ENCODE measurements at regions not wholly inside any gene's neighbourhood (a gene's known extent, or its start where the extent isn't known, plus 50 kb on each side); places are given as distances from the start of the nearest gene placed in this dataset.

- Histone ChIP-seq H3K27ac (ENCODE audit: low read length) (no peak overlapping the region), H3K36me3 (ENCODE audit: control insufficient read depth in 1 of 2, insufficient read depth in 2 of 2, low read length in 2 of 2) (no peaks in the 10 kb centered on the region), H3K9me3 (ENCODE audit: control insufficient read depth in 1 of 2, low read length in 2 of 2) (peaks cover 0 to 10% of the 10 kb centered on the region in 2 donors), H3K27me3 (ENCODE audit: low read depth, low read length) (no peaks in the 10 kb centered on the region), H3K4me3 (ENCODE audit: low read depth in 1 of 2, low read length in 2 of 2) (no peak overlapping the region), H3K4me1 (ENCODE audit: control insufficient read depth in 1 of 2, insufficient read depth in 2 of 2, low read length in 2 of 2) (peaks cover 0 to 4% of the 10 kb centered on the region in 2 donors)
Measured at GRCh38 chr7:73966062-73966940, 61.7 kb upstream of the ELN start.

GRCh38 chr7:73966941-73967831 lies 60.8 kb upstream of the ELN start:
- H3K36me3 ChIP-seq (ENCODE audit: control insufficient read depth in 1 of 2, insufficient read depth in 2 of 2, low read length in 2 of 2) = no peaks in the 10 kb centered on the region
- H3K4me3 ChIP-seq (ENCODE audit: low read depth in 1 of 2, low read length in 2 of 2) = no peak overlapping the region
- peaks cover 0 to 4% of the 10 kb centered on the region in 2 donors for H3K4me1 ChIP-seq (ENCODE audit: control insufficient read depth in 1 of 2, insufficient read depth in 2 of 2, low read length in 2 of 2)
- H3K27ac ChIP-seq (ENCODE audit: low read length) = no peak overlapping the region
- peaks cover 0 to 10% of the 10 kb centered on the region in 2 donors for H3K9me3 ChIP-seq (ENCODE audit: control insufficient read depth in 1 of 2, low read length in 2 of 2)
- no peaks in the 10 kb centered on the region for H3K27me3 ChIP-seq (ENCODE audit: low read depth, low read length)

- no peak overlapping the region for H3K27ac ChIP-seq (ENCODE audit: low read length)
- peaks cover 0 to 4% of the 10 kb centered on the region in 2 donors for H3K4me1 ChIP-seq (ENCODE audit: control insufficient read depth in 1 of 2, insufficient read depth in 2 of 2, low read length in 2 of 2)
- no peaks in the 10 kb centered on the region for H3K27me3 ChIP-seq (ENCODE audit: low read depth, low read length)
- peaks cover 0 to 10% of the 10 kb centered on the region in 2 donors for H3K9me3 ChIP-seq (ENCODE audit: control insufficient read depth in 1 of 2, low read length in 2 of 2)
- no peak overlapping the region for H3K4me3 ChIP-seq (ENCODE audit: low read depth in 1 of 2, low read length in 2 of 2)
- no peaks in the 10 kb centered on the region for H3K36me3 ChIP-seq (ENCODE audit: control insufficient read depth in 1 of 2, insufficient read depth in 2 of 2, low read length in 2 of 2)
Measured at GRCh38 chr7:73967832-73968290, 60.1 kb upstream of the ELN start.

- H3K4me1 ChIP-seq (ENCODE audit: control insufficient read depth in 1 of 2, insufficient read depth in 2 of 2, low read length in 2 of 2) = peaks cover 0 to 4% of the 10 kb centered on the region in 2 donors
- H3K9me3 ChIP-seq (ENCODE audit: control insufficient read depth in 1 of 2, low read length in 2 of 2) = peaks cover 0 to 10% of the 10 kb centered on the region in 2 donors
- no peak overlapping the region for H3K27ac ChIP-seq (ENCODE audit: low read length)
- H3K4me3 ChIP-seq (ENCODE audit: low read depth in 1 of 2, low read length in 2 of 2) = no peak overlapping the region
- no peaks in the 10 kb centered on the region for H3K27me3 ChIP-seq (ENCODE audit: low read depth, low read length)
- H3K36me3 ChIP-seq (ENCODE audit: control insufficient read depth in 1 of 2, insufficient read depth in 2 of 2, low read length in 2 of 2) = no peaks in the 10 kb centered on the region
Measured at GRCh38 chr7:73968487-73968886, 59.5 kb upstream of the ELN start.

- Histone ChIP-seq H3K9me3 (ENCODE audit: control insufficient read depth in 1 of 2, low read length in 2 of 2) (no peaks in the 10 kb centered on the region), H3K4me3 (ENCODE audit: low read depth in 1 of 2, low read length in 2 of 2) (no peak overlapping the region)
Measured at GRCh38 chr7:73969991-73970390, 58.0 kb upstream of the ELN start.

GRCh38 chr7:73970801-73971229 lies 57.2 kb upstream of the ELN start:
- no peaks in the 10 kb centered on the region for H3K36me3 ChIP-seq (ENCODE audit: control insufficient read depth in 1 of 2, insufficient read depth in 2 of 2, low read length in 2 of 2)
- no peak overlapping the region for H3K27ac ChIP-seq (ENCODE audit: low read length)
- H3K9me3 ChIP-seq (ENCODE audit: control insufficient read depth in 1 of 2, low read length in 2 of 2) = no peaks in the 10 kb centered on the region
- no peak overlapping the region for H3K4me3 ChIP-seq (ENCODE audit: low read depth in 1 of 2, low read length in 2 of 2)
- no peaks in the 10 kb centered on the region for H3K27me3 ChIP-seq (ENCODE audit: low read depth, low read length)
- peaks cover 0 to 10% of the 10 kb centered on the region in 2 donors for H3K4me1 ChIP-seq (ENCODE audit: control insufficient read depth in 1 of 2, insufficient read depth in 2 of 2, low read length in 2 of 2)

More at GRCh38 chr7:73969991-73970390, 58.0 kb upstream of the ELN start:
- Histone ChIP-seq H3K27me3 (ENCODE audit: low read depth, low read length) (no peaks in the 10 kb centered on the region), H3K36me3 (ENCODE audit: control insufficient read depth in 1 of 2, insufficient read depth in 2 of 2, low read length in 2 of 2) (no peaks in the 10 kb centered on the region), H3K27ac (ENCODE audit: low read length) (no peak overlapping the region), H3K4me1 (ENCODE audit: control insufficient read depth in 1 of 2, insufficient read depth in 2 of 2, low read length in 2 of 2) (peaks cover 0 to 4% of the 10 kb centered on the region in 2 donors)

GRCh38 chr7:73971322-73971703 lies 56.7 kb upstream of the ELN start:
- Histone ChIP-seq H3K27me3 (ENCODE audit: low read depth, low read length) (no peaks in the 10 kb centered on the region), H3K4me1 (ENCODE audit: control insufficient read depth in 1 of 2, insufficient read depth in 2 of 2, low read length in 2 of 2) (peaks cover 0 to 10% of the 10 kb centered on the region in 2 donors), H3K9me3 (ENCODE audit: control insufficient read depth in 1 of 2, low read length in 2 of 2) (no peaks in the 10 kb centered on the region), H3K36me3 (ENCODE audit: control insufficient read depth in 1 of 2, insufficient read depth in 2 of 2, low read length in 2 of 2) (no peaks in the 10 kb centered on the region), H3K4me3 (ENCODE audit: low read depth in 1 of 2, low read length in 2 of 2) (no peak overlapping the region), H3K27ac (ENCODE audit: low read length) (no peak overlapping the region)

- no peaks in the 10 kb centered on the region for H3K9me3 ChIP-seq (ENCODE audit: control insufficient read depth in 1 of 2, low read length in 2 of 2)
- peaks cover 0 to 12% of the 10 kb centered on the region in 2 donors for H3K4me1 ChIP-seq (ENCODE audit: control insufficient read depth in 1 of 2, insufficient read depth in 2 of 2, low read length in 2 of 2)
- H3K27ac ChIP-seq (ENCODE audit: low read length) = no peak overlapping the region
- H3K4me3 ChIP-seq (ENCODE audit: low read depth in 1 of 2, low read length in 2 of 2) = no peak overlapping the region
- H3K27me3 ChIP-seq (ENCODE audit: low read depth, low read length) = no peaks in the 10 kb centered on the region
- H3K36me3 ChIP-seq (ENCODE audit: control insufficient read depth in 1 of 2, insufficient read depth in 2 of 2, low read length in 2 of 2) = no peaks in the 10 kb centered on the region
Measured at GRCh38 chr7:73971704-73972341, 56.1 kb upstream of the ELN start.

GRCh38 chr7:73972614-73973013 lies 55.4 kb upstream of the ELN start:
- no peak overlapping the region for H3K4me3 ChIP-seq (ENCODE audit: low read depth in 1 of 2, low read length in 2 of 2)
- H3K36me3 ChIP-seq (ENCODE audit: control insufficient read depth in 1 of 2, insufficient read depth in 2 of 2, low read length in 2 of 2) = no peaks in the 10 kb centered on the region
- H3K4me1 ChIP-seq (ENCODE audit: control insufficient read depth in 1 of 2, insufficient read depth in 2 of 2, low read length in 2 of 2) = peaks cover 0 to 20% of the 10 kb centered on the region in 2 donors
- no peaks in the 10 kb centered on the region for H3K27me3 ChIP-seq (ENCODE audit: low read depth, low read length)
- no peak overlapping the region for H3K27ac ChIP-seq (ENCODE audit: low read length)
- no peaks in the 10 kb centered on the region for H3K9me3 ChIP-seq (ENCODE audit: control insufficient read depth in 1 of 2, low read length in 2 of 2)

- H3K4me1 ChIP-seq (ENCODE audit: control insufficient read depth in 1 of 2, insufficient read depth in 2 of 2, low read length in 2 of 2) = peaks cover 0 to 20% of the 10 kb centered on the region in 2 donors
Measured at GRCh38 chr7:73973091-73973490, 54.9 kb upstream of the ELN start.

More at GRCh38 chr7:73973091-73973490, 54.9 kb upstream of the ELN start:
- no peak overlapping the region for H3K27ac ChIP-seq (ENCODE audit: low read length)
- H3K36me3 ChIP-seq (ENCODE audit: control insufficient read depth in 1 of 2, insufficient read depth in 2 of 2, low read length in 2 of 2) = no peaks in the 10 kb centered on the region
- H3K4me3 ChIP-seq (ENCODE audit: low read depth in 1 of 2, low read length in 2 of 2) = no peak overlapping the region
- H3K27me3 ChIP-seq (ENCODE audit: low read depth, low read length) = no peaks in the 10 kb centered on the region
- H3K9me3 ChIP-seq (ENCODE audit: control insufficient read depth in 1 of 2, low read length in 2 of 2) = no peaks in the 10 kb centered on the region
